ENCODE measurements at regions not wholly inside any gene's neighbourhood (a gene's known extent, or its start where the extent isn't known, plus 50 kb on each side); places are given as distances from the start of the nearest gene placed in this dataset.

GRCh38 chr6:112431803-112432202, 84.7 kb downstream of the RFPL4B start:
- TF ChIP-seq SIN3A (IDR thresholded peaks at IDR 0.05; ENCODE audit: borderline replicate concordance, insufficient read depth, low read length) (no peak), TAF1 (IDR thresholded peaks at IDR 0.05; ENCODE audit: borderline replicate concordance, insufficient read depth, low read length) (no peak), FOXP2 (optimal IDR thresholded peaks at IDR 0.05; ENCODE audit: borderline replicate concordance, extremely low read depth, extremely low read length, insufficient read depth) (no peak), POLR2AphosphoS5 (IDR thresholded peaks at IDR 0.05; ENCODE audit: low read depth, low read length) (no peak), REST (IDR thresholded peaks at IDR 0.05; ENCODE audit: insufficient read depth in 1 of 2, low read depth in 2 of 2, low read length in 2 of 2) (no peak)

GRCh38 chr6:112432853-112433252, 85.7 kb downstream of the RFPL4B start:
- TF ChIP-seq TAF1 (IDR thresholded peaks at IDR 0.05; ENCODE audit: borderline replicate concordance, insufficient read depth, low read length) (no peak), POLR2AphosphoS5 (IDR thresholded peaks at IDR 0.05; ENCODE audit: low read depth, low read length) (no peak), FOXP2 (optimal IDR thresholded peaks at IDR 0.05; ENCODE audit: borderline replicate concordance, extremely low read depth, extremely low read length, insufficient read depth) (no peak), REST (IDR thresholded peaks at IDR 0.05; ENCODE audit: insufficient read depth in 1 of 2, low read depth in 2 of 2, low read length in 2 of 2) (no peak), SIN3A (IDR thresholded peaks at IDR 0.05; ENCODE audit: borderline replicate concordance, insufficient read depth, low read length) (no peak)

GRCh38 chr6:112433457-112433856, 86.3 kb downstream of the RFPL4B start:
- TF ChIP-seq POLR2AphosphoS5 (IDR thresholded peaks at IDR 0.05; ENCODE audit: low read depth, low read length) (no peak), REST (IDR thresholded peaks at IDR 0.05; ENCODE audit: insufficient read depth in 1 of 2, low read depth in 2 of 2, low read length in 2 of 2) (no peak), SIN3A (IDR thresholded peaks at IDR 0.05; ENCODE audit: borderline replicate concordance, insufficient read depth, low read length) (no peak), TAF1 (IDR thresholded peaks at IDR 0.05; ENCODE audit: borderline replicate concordance, insufficient read depth, low read length) (no peak), FOXP2 (optimal IDR thresholded peaks at IDR 0.05; ENCODE audit: borderline replicate concordance, extremely low read depth, extremely low read length, insufficient read depth) (no peak)

GRCh38 chr6:112434896-112435435, 87.8 kb downstream of the RFPL4B start:
- TF ChIP-seq REST (IDR thresholded peaks at IDR 0.05; ENCODE audit: insufficient read depth in 1 of 2, low read depth in 2 of 2, low read length in 2 of 2), result no peak
- no peak for TF ChIP-seq SIN3A (IDR thresholded peaks at IDR 0.05; ENCODE audit: borderline replicate concordance, insufficient read depth, low read length)
- no peak for TF ChIP-seq FOXP2 (optimal IDR thresholded peaks at IDR 0.05; ENCODE audit: borderline replicate concordance, extremely low read depth, extremely low read length, insufficient read depth)
- no peak for TF ChIP-seq POLR2AphosphoS5 (IDR thresholded peaks at IDR 0.05; ENCODE audit: low read depth, low read length)
- TF ChIP-seq TAF1 (IDR thresholded peaks at IDR 0.05; ENCODE audit: borderline replicate concordance, insufficient read depth, low read length), result no peak

- TF ChIP-seq TAF1 (IDR thresholded peaks at IDR 0.05; ENCODE audit: borderline replicate concordance, insufficient read depth, low read length) (no peak), REST (IDR thresholded peaks at IDR 0.05; ENCODE audit: insufficient read depth in 1 of 2, low read depth in 2 of 2, low read length in 2 of 2) (no peak), POLR2AphosphoS5 (IDR thresholded peaks at IDR 0.05; ENCODE audit: low read depth, low read length) (no peak), FOXP2 (optimal IDR thresholded peaks at IDR 0.05; ENCODE audit: borderline replicate concordance, extremely low read depth, extremely low read length, insufficient read depth) (no peak), SIN3A (IDR thresholded peaks at IDR 0.05; ENCODE audit: borderline replicate concordance, insufficient read depth, low read length) (no peak)
Observed at GRCh38 chr6:112437058-112437457, 89.9 kb downstream of the RFPL4B start.
